Activated CD4-positive, alpha-beta T cell treated with anti-CD3 and anti-CD28 coated beads, Interleukin-2, amount 10 ng/mL, durations not matched to agents 24 days and 14 days (primary cell): ENCODE measurements at regions not wholly inside any gene's neighbourhood (a gene's known extent, or its start where the extent isn't known, plus 50 kb on each side); places are given as distances from the start of the nearest gene placed in this dataset.
"Not testable (repeated sequence)": the region's sequence is repeated elsewhere in the genome, so short reads cannot be mapped to it uniquely, and the experiment has no call there.

Experiments used
- DNase-seq: peaks from one replicate; pipeline ENCODE4 v3.0.0; 2022
- H3K27ac Mint-ChIP-seq: one replicate; pipeline ENCODE4 v1.8.0; 2022; ENCODE audit warnings: mild to moderate bottlenecking, mixed read lengths
- H3K27me3 Mint-ChIP-seq: one replicate; pipeline ENCODE4 v1.8.0; 2022; ENCODE audit warnings: mixed read lengths
- H3K36me3 Mint-ChIP-seq: one replicate; pipeline ENCODE4 v1.8.0; 2022; ENCODE audit warnings: low read depth, mild to moderate bottlenecking, mixed read lengths
- H3K4me1 Mint-ChIP-seq: one replicate; pipeline ENCODE4 v1.8.0; 2021; ENCODE audit warnings: mixed read lengths
- H3K4me3 Mint-ChIP-seq: one replicate; pipeline ENCODE4 v1.8.0; 2022; ENCODE audit warnings: mild to moderate bottlenecking, moderate library complexity, mixed read lengths
- H3K9me3 Mint-ChIP-seq: one replicate; pipeline ENCODE4 v1.8.0; 2021; ENCODE audit warnings: mixed read lengths
- intact Hi-C: fragments of 100-400 bp; cut with micrococcal nuclease; formaldehyde crosslinking; loops from one replicate; pipeline ENCODE4 v1.15.1; 2023

- Mint-ChIP-seq H3K27me3 (no peaks in the 10 kb centered on the region), H3K27ac (no peak overlapping the region), H3K36me3 (no peaks in the 10 kb centered on the region), H3K9me3 (no peaks in the 10 kb centered on the region), H3K4me1 (no peaks in the 10 kb centered on the region), H3K4me3 (no peak overlapping the region)
- intact Hi-C loops = no loop called here
- no peak for DNase-seq
These were observed 121.8 kb upstream of the ADAMTS3 start for GRCh38 chr4:72690771-72691170.

GRCh38 chr4:72689923-72690322 lies 120.9 kb upstream of the ADAMTS3 start:
- no peaks in the 10 kb centered on the region for H3K9me3 Mint-ChIP-seq
- no peaks in the 10 kb centered on the region for H3K36me3 Mint-ChIP-seq
- no peaks in the 10 kb centered on the region for H3K4me1 Mint-ChIP-seq
- no peak overlapping the region for H3K4me3 Mint-ChIP-seq
- intact Hi-C loops = no loop called here
- H3K27ac Mint-ChIP-seq = no peak overlapping the region
- DNase-seq = no peak
- H3K27me3 Mint-ChIP-seq = no peaks in the 10 kb centered on the region

GRCh38 chr4:72686390-72686789 lies 117.4 kb upstream of the ADAMTS3 start:
- DNase-seq, H3K4me1 Mint-ChIP-seq, H3K9me3 Mint-ChIP-seq, H3K36me3 Mint-ChIP-seq, H3K27ac Mint-ChIP-seq, H3K27me3 Mint-ChIP-seq, H3K4me3 Mint-ChIP-seq, intact Hi-C loops: not testable (repeated sequence)

GRCh38 chr4:72679666-72680065 lies 110.6 kb upstream of the ADAMTS3 start:
- Mint-ChIP-seq H3K4me1 (no peaks in the 10 kb centered on the region), H3K4me3 (no peak overlapping the region), H3K27ac (no peak overlapping the region), H3K36me3 (no peaks in the 10 kb centered on the region), H3K9me3 (peaks cover 9% of the 10 kb centered on the region), H3K27me3 (no peaks in the 10 kb centered on the region)
- intact Hi-C loops = no loop called here
- no peak for DNase-seq

GRCh38 chr4:72677886-72678285 lies 108.9 kb upstream of the ADAMTS3 start:
- Mint-ChIP-seq H3K9me3 (peaks cover 5% of the 10 kb centered on the region), H3K27ac (no peak overlapping the region), H3K27me3 (no peaks in the 10 kb centered on the region), H3K4me3 (no peak overlapping the region), H3K4me1 (no peaks in the 10 kb centered on the region), H3K36me3 (no peaks in the 10 kb centered on the region)
- intact Hi-C loops = no loop called here
- no peak for DNase-seq

GRCh38 chr4:72677265-72677664 lies 108.2 kb upstream of the ADAMTS3 start:
- no peaks in the 10 kb centered on the region for H3K4me1 Mint-ChIP-seq
- H3K27me3 Mint-ChIP-seq = no peaks in the 10 kb centered on the region
- H3K27ac Mint-ChIP-seq = no peak overlapping the region
- peaks cover 3% of the 10 kb centered on the region for H3K9me3 Mint-ChIP-seq
- H3K4me3 Mint-ChIP-seq = no peak overlapping the region
- intact Hi-C loops = no loop called here
- H3K36me3 Mint-ChIP-seq = no peaks in the 10 kb centered on the region
- DNase-seq = no peak

GRCh38 chr4:72671980-72672379 lies 103.0 kb upstream of the ADAMTS3 start:
- intact Hi-C loops = no loop called here
- Mint-ChIP-seq H3K4me1 (no peaks in the 10 kb centered on the region), H3K9me3 (no peaks in the 10 kb centered on the region), H3K36me3 (no peaks in the 10 kb centered on the region), H3K4me3 (no peak overlapping the region), H3K27me3 (no peaks in the 10 kb centered on the region), H3K27ac (no peak overlapping the region)
- no peak for DNase-seq

GRCh38 chr4:72670521-72670920 lies 101.5 kb upstream of the ADAMTS3 start:
- intact Hi-C loops = no loop called here
- Mint-ChIP-seq H3K27me3 (no peaks in the 10 kb centered on the region), H3K4me3 (no peak overlapping the region), H3K36me3 (no peaks in the 10 kb centered on the region), H3K4me1 (no peaks in the 10 kb centered on the region), H3K27ac (no peak overlapping the region), H3K9me3 (no peaks in the 10 kb centered on the region)
- DNase-seq = no peak

- H3K4me1 Mint-ChIP-seq = no peaks in the 10 kb centered on the region
- H3K27ac Mint-ChIP-seq = no peak overlapping the region
- intact Hi-C loops = no loop called here
- H3K4me3 Mint-ChIP-seq = no peak overlapping the region
- H3K27me3 Mint-ChIP-seq = no peaks in the 10 kb centered on the region
- no peak for DNase-seq
- H3K9me3 Mint-ChIP-seq = no peaks in the 10 kb centered on the region
- H3K36me3 Mint-ChIP-seq = no peaks in the 10 kb centered on the region
These were observed 97.9 kb upstream of the ADAMTS3 start for GRCh38 chr4:72666910-72667309.

- H3K9me3 Mint-ChIP-seq = no peaks in the 10 kb centered on the region
- no peak overlapping the region for H3K27ac Mint-ChIP-seq
- H3K36me3 Mint-ChIP-seq = no peaks in the 10 kb centered on the region
- no peaks in the 10 kb centered on the region for H3K27me3 Mint-ChIP-seq
- no peak overlapping the region for H3K4me3 Mint-ChIP-seq
- intact Hi-C loops = no loop called here
- no peaks in the 10 kb centered on the region for H3K4me1 Mint-ChIP-seq
- DNase-seq = no peak
These were observed 96.3 kb upstream of the ADAMTS3 start for GRCh38 chr4:72665171-72665968.

- DNase-seq = no peak
These were observed 94.8 kb upstream of the ADAMTS3 start for GRCh38 chr4:72663828-72664227.

GRCh38 chr4:72661830-72662229 lies 92.8 kb upstream of the ADAMTS3 start:
- no peaks in the 10 kb centered on the region for H3K9me3 Mint-ChIP-seq
- no peaks in the 10 kb centered on the region for H3K36me3 Mint-ChIP-seq
- intact Hi-C loops = no loop called here
- H3K27me3 Mint-ChIP-seq = no peaks in the 10 kb centered on the region
- no peak overlapping the region for H3K4me3 Mint-ChIP-seq
- no peaks in the 10 kb centered on the region for H3K4me1 Mint-ChIP-seq
- H3K27ac Mint-ChIP-seq = no peak overlapping the region
- no peak for DNase-seq

More at GRCh38 chr4:72663828-72664227, 94.8 kb upstream of the ADAMTS3 start:
- Mint-ChIP-seq H3K4me1 (no peaks in the 10 kb centered on the region), H3K9me3 (no peaks in the 10 kb centered on the region), H3K27ac (no peak overlapping the region), H3K27me3 (no peaks in the 10 kb centered on the region), H3K4me3 (no peak overlapping the region), H3K36me3 (no peaks in the 10 kb centered on the region)
- intact Hi-C loops = no loop called here

GRCh38 chr4:72641611-72642010 lies 72.6 kb upstream of the ADAMTS3 start:
- Mint-ChIP-seq H3K27me3 (no peaks in the 10 kb centered on the region), H3K9me3 (no peaks in the 10 kb centered on the region), H3K4me1 (no peaks in the 10 kb centered on the region), H3K4me3 (no peak overlapping the region), H3K36me3 (no peaks in the 10 kb centered on the region), H3K27ac (no peak overlapping the region)
- intact Hi-C loops = no loop called here
- no peak for DNase-seq

GRCh38 chr4:72636866-72637265 lies 67.8 kb upstream of the ADAMTS3 start:
- H3K4me1 Mint-ChIP-seq, DNase-seq, H3K27me3 Mint-ChIP-seq, H3K36me3 Mint-ChIP-seq, H3K9me3 Mint-ChIP-seq, intact Hi-C loops, H3K27ac Mint-ChIP-seq, H3K4me3 Mint-ChIP-seq: not testable (repeated sequence)

- H3K36me3 Mint-ChIP-seq, DNase-seq, H3K27ac Mint-ChIP-seq, H3K4me1 Mint-ChIP-seq, H3K9me3 Mint-ChIP-seq, intact Hi-C loops, H3K27me3 Mint-ChIP-seq, H3K4me3 Mint-ChIP-seq: not testable (repeated sequence)
These were observed 66.9 kb upstream of the ADAMTS3 start for GRCh38 chr4:72635931-72636330.
